HCT116 (cell line): ENCODE measurements at regions not wholly inside any gene's neighbourhood (a gene's known extent, or its start where the extent isn't known, plus 50 kb on each side); places are given as distances from the start of the nearest gene placed in this dataset.

ENCODE experiments used
- CBX3 ChIP-seq: IDR thresholded peaks from 2 replicates; pipeline ENCODE4 v1.6.1; 2012; ENCODE audit warnings: low read depth
- CTCF ChIP-seq, 3 experiments: fragments of 200-600 bp in 1 of 3; sonication (generic) in 1 of 3; IDR thresholded peaks in 2 of 3; conservative IDR thresholded peaks in 1 of 3; 2 replicates each; pipeline ENCODE4 v1.5.1; 2012 to 2017; ENCODE audit warnings: low read depth in 2 of 3, low read length in 2 of 3, antibody characterized with exemption in 1 of 3, borderline replicate concordance in 1 of 3, control low read depth in 1 of 3, mild to moderate bottlenecking in 1 of 3, mixed read lengths in 1 of 3, mixed run types in 1 of 3, moderate library complexity in 1 of 3; ENCODE audit not compliant: insufficient read depth in 1 of 3
- EGR1 ChIP-seq: IDR thresholded peaks from 2 replicates; pipeline ENCODE4 v1.6.1; 2012; ENCODE audit warnings: low read depth
- EZH2 ChIP-seq: fragments of 200-600 bp; sonication (generic); IDR thresholded peaks from 2 replicates; pipeline ENCODE4 v1.6.1; 2017; ENCODE audit warnings: antibody characterized with exemption, mixed run types
- EZH2phosphoT487 ChIP-seq: fragments of 200-600 bp; IDR thresholded peaks from 2 replicates; pipeline ENCODE4 v1.6.1; 2018; ENCODE audit warnings: antibody characterized with exemption, borderline replicate concordance
- JUND ChIP-seq: IDR thresholded peaks from 2 replicates; pipeline ENCODE4 v1.6.1; 2012
- MAX ChIP-seq: IDR thresholded peaks from 2 replicates; pipeline ENCODE4 v1.6.1; 2012
- POLR2A ChIP-seq: IDR thresholded peaks from 2 replicates; pipeline ENCODE4 v1.7.0; 2011; ENCODE audit warnings: borderline replicate concordance; ENCODE audit not compliant: insufficient read depth, insufficient read length; ENCODE audit errors: extremely low read depth
- RAD21 ChIP-seq: IDR thresholded peaks from 2 replicates; pipeline ENCODE4 v1.6.1; 2012; ENCODE audit warnings: low read depth, mild to moderate bottlenecking
- SRF ChIP-seq: IDR thresholded peaks from 2 replicates; pipeline ENCODE4 v1.6.1; 2012; ENCODE audit warnings: low read depth
- TCF7L2 ChIP-seq: IDR thresholded peaks from 2 replicates; pipeline ENCODE4 v1.7.0; 2011; ENCODE audit warnings: borderline replicate concordance, inconsistent platforms; ENCODE audit not compliant: insufficient read depth, insufficient read length; ENCODE audit errors: extremely low read depth
- YY1 ChIP-seq: IDR thresholded peaks from 2 replicates; pipeline ENCODE4 v1.6.1; 2011; ENCODE audit warnings: low read length, low read depth, moderate library complexity, mild to moderate bottlenecking; ENCODE audit not compliant: insufficient replicate concordance; ENCODE audit errors: extremely low read depth
- ZFX ChIP-seq: fragments of 450-650 bp; IDR thresholded peaks from 2 replicates; pipeline ENCODE4 v1.6.1; 2017
- TF ChIP-seq, protein P1 (sequence below): IDR thresholded peaks from 2 replicates; pipeline ENCODE4 v1.6.1; 2012; ENCODE audit warnings: low read depth

DNA sequence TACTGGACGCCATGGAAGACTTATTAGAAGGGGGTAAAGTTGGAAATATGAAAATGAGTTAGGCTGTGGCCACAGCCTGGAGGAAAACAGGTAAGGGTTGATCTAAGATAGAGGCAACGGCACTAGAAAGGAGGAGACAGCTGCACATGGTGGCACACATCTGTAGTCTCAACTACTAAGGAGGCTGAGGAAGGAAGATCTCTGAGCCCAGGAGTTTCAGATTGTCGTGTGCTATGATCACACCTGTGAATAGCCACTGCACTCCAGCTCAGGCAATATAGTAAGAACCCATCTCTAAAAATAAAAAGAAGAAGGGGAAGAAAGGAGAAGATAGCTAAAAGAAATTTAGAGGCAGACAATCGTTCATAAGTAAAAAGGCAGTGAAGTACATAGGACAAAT is 87.8 kb upstream of the SORBS2 start:
- TF ChIP-seq JUND: no peak
- TF ChIP-seq RAD21: no peak
- no peak for TF ChIP-seq EZH2
- TF ChIP-seq, protein P1, sequence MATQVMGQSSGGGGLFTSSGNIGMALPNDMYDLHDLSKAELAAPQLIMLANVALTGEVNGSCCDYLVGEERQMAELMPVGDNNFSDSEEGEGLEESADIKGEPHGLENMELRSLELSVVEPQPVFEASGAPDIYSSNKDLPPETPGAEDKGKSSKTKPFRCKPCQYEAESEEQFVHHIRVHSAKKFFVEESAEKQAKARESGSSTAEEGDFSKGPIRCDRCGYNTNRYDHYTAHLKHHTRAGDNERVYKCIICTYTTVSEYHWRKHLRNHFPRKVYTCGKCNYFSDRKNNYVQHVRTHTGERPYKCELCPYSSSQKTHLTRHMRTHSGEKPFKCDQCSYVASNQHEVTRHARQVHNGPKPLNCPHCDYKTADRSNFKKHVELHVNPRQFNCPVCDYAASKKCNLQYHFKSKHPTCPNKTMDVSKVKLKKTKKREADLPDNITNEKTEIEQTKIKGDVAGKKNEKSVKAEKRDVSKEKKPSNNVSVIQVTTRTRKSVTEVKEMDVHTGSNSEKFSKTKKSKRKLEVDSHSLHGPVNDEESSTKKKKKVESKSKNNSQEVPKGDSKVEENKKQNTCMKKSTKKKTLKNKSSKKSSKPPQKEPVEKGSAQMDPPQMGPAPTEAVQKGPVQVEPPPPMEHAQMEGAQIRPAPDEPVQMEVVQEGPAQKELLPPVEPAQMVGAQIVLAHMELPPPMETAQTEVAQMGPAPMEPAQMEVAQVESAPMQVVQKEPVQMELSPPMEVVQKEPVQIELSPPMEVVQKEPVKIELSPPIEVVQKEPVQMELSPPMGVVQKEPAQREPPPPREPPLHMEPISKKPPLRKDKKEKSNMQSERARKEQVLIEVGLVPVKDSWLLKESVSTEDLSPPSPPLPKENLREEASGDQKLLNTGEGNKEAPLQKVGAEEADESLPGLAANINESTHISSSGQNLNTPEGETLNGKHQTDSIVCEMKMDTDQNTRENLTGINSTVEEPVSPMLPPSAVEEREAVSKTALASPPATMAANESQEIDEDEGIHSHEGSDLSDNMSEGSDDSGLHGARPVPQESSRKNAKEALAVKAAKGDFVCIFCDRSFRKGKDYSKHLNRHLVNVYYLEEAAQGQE: no peak
- TF ChIP-seq EZH2phosphoT487: no peak
- TF ChIP-seq POLR2A: no peak
- TF ChIP-seq CTCF (IDR thresholded peaks at IDR 0.05 in 2 of 3, conservative IDR thresholded peaks at IDR 0.05 in 1 of 3; ENCODE audit: borderline replicate concordance in 1 of 3, insufficient read depth in 1 of 3, low read depth in 2 of 3, low read length in 2 of 3): no peak
- TF ChIP-seq SRF: no peak
- TF ChIP-seq MAX: no peak
- TF ChIP-seq ZFX: no peak
- TF ChIP-seq CBX3: no peak
- no peak for TF ChIP-seq EGR1
- no peak for TF ChIP-seq YY1
- no peak for TF ChIP-seq TCF7L2
